CD1c-positive myeloid dendritic cell (primary cell): ENCODE measurements at regions not wholly inside any gene's neighbourhood (a gene's known extent, or its start where the extent isn't known, plus 50 kb on each side); places are given as distances from the start of the nearest gene placed in this dataset.
A peak's percentile ranks its signal among the peaks of the same experiment; 100 is the strongest.
"Not testable (repeated sequence)": the region's sequence is repeated elsewhere in the genome, so short reads cannot be mapped to it uniquely, and the experiment has no call there.

Source experiments
- DNase-seq: peaks from one replicate; pipeline ENCODE4 v3.0.0-alpha.2; 2016; ENCODE audit errors: extremely low spot score

DNA sequence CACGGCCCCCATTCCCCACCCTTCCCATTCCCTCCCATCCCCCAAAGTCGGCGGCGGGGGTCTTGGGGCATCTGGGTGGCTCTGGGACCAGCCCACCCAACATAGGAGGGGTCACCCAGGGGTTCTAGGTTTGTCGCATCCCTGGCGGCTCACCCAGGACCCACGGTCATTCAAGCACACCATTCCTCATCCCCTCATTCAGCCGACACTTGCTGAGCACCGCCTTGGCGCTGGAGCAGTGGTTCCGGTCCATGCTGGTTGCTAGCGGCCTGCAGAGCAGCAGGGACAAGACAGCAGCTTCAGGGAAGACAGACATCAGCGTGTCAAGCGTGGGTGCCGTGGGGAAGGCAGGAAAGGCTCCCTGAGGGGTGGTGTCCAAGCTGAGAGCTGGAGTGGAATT lies 50.5 kb upstream of the OTOS start:
- DNase-seq, result no peak

DNA sequence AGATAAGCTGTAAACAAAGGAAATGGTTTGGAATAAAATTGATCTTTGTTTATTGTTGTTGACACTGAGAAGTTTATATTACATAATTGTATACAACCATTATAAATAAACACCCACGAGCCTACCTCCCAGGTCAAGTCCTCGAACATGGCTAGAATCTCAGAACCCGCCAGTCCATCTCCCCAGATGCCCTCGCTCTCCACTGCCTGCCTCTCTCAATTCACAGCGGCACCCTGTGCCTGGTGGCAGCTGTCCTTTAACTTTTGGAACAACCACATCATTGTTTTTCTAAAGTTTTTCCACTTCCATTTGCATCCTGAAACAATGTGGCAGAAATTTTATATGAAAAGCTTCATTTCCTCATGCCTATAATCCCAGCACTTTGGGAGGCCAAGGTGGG lies 52.2 kb upstream of the OTOS start:
- no peak for DNase-seq

- not testable (repeated sequence) for DNase-seq
Observed at GRCh38 chr2:240194341-240194762, 53.9 kb upstream of the OTOS start.

GRCh38 chr2:240195316-240195861 lies 54.9 kb upstream of the OTOS start:
- no peak for DNase-seq

DNA sequence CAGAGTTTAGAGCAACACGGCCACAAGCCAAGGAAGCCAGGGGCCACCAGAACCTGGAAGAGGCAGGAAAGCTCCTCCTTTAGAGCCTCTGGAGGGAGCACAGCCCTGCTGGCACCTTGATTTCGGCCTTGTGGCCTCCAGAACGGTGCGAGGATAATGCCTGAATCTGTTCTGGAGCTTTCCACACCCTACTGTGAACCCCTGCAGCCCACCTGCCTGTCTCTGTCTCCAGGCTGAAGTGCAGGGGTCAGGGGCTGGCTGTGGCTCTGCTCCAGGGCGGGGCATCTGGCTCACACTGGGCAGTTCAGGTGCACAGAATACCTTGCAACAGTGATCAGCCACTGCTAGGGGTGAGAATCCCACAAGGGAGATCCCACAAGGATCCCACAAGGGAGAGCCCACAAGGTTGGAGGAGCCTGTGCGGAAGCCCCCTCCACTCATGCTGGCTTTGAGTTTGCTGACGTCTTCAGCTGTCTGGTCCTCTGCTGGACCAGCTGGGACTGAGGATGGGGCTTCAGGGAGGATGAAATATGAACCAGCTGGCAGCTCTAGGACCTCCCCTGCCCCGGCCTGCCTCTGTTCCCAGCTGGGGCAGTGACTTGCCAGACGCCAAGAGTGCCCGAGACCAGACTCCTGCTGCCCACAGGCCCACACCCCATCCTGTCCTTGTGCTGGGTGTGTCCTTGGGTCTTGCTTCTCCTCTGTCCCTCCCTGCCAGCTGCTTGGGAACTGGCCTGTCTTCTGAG lies 56.4 kb upstream of the OTOS start:
- no peak for DNase-seq

DNA sequence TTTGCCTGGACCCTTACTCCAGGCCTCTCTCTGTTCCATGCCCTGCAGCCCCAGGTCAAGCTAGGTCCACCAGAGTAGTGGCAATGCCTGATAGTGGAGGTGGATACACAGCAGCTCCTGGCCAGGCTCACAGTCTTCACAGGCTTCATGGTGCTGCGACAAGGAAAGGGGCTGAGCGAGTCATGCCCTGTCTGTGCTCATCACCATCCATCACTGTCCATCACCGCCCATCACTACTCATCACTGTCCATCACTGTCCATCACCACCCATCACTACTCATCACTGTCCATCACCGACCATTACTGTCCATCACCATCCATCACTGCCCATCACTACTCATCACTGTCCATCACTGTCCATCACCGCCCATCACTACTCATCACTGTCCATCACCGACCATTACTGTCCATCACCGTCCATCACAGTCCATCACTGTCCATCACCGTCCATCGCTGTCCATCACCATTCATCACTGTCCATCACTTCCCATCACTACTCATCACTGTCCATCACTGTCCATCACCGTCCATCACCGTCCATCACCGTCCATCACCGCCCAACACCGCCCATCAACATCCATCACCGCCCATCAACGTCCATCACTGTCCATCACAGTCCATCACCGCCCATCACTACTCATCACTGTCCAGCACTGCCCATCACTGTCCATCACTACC lies 57.1 kb upstream of the OTOS start:
- no peak for DNase-seq

DNA sequence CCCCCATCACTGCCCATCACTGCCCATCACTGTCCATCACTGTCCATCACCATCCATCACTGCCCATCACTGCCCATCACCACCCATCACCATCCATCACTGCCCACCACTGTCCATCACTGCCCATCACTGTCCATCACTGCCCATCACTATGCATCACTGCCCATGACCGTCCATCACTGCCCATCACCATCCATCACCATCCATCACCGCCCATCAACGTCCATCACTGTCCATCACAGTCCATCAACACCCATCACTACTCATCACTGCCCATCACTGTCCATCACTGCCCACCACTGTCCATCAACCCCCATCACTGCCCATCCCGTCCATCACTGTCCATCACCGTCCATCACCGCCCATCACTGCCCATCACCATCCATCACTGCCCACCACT lies 57.8 kb upstream of the OTOS start:
- DNase-seq, result no peak

DNA sequence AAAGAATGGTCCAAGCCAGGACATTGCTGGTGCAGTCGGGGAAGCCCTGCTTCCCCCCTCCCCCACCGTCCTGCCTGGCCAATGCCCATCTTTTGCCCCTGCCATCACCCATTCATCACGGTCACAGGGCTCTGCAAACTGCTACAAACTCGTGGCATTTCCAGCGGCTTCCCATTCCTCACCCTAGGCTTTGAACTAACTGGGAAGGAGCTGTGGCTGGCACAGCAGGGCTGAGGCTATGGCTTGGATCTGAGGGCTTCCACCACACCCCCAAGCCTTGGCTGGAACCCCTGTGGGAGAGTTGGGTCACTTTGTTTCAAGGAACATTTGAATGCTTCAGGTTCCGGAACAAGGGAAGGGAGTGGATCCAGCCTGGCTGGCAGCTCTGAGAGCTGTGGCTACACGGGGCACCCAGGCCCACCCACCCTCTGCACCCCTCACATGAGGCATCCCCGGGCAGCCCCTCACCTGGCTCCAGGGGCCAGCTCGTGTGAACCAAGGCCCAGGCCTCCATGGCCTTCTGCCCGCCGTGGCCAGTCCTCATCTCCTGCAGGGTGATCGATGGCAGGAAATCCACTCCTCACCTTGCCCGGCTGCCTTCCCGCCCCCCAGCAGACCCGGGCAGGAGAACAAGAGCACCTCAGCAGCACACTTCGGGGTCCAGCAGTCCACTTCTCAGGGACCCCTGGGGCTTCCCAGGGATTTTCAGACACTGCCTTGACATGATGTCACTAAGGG lies 58.8 kb upstream of the OTOS start:
- no peak for DNase-seq

DNA sequence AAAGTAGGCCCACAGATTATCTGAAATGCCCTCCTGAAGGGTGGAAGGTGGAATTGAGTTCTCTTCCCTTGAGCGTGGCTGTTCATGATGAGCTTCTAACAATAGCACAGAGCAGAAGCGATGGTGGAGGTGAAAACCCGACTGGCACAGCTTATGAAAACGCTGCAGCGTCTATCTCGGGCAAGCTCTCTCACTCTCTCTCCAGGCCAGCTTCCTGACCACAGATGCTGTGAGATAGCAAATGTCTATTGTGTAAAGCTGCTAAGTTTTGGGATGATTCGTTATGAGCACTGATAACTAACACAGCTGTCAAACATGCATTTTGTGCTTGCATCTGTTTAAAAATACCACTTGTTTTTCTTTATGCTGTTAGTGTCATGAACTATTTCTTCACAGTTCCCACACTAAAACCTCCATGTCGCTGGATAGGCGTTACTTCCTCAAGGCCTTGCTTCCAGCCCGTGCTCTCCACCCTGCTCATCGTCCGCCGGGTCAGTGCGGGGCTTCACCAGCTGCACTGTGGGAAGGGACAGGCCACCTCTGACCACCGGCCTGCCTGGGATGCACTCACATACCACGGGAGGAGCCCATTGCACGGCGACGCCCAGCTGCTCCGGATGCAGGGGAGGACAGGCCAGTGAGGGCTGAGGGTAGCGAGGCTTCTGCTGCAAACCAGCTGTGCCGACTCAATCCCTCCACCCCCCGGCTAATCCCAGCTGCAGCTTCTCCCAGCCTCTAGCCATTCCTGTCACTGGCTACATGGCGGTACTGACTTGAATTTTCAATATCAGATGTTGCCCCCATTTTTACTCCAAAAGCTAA lies 60.0 kb upstream of the OTOS start:
- no peak for DNase-seq

- DNase-seq, result no peak
Observed at GRCh38 chr2:240201866-240202265, 61.4 kb upstream of the OTOS start.

- no peak for DNase-seq
Observed at GRCh38 chr2:240202586-240202985, 62.1 kb upstream of the OTOS start.

DNA sequence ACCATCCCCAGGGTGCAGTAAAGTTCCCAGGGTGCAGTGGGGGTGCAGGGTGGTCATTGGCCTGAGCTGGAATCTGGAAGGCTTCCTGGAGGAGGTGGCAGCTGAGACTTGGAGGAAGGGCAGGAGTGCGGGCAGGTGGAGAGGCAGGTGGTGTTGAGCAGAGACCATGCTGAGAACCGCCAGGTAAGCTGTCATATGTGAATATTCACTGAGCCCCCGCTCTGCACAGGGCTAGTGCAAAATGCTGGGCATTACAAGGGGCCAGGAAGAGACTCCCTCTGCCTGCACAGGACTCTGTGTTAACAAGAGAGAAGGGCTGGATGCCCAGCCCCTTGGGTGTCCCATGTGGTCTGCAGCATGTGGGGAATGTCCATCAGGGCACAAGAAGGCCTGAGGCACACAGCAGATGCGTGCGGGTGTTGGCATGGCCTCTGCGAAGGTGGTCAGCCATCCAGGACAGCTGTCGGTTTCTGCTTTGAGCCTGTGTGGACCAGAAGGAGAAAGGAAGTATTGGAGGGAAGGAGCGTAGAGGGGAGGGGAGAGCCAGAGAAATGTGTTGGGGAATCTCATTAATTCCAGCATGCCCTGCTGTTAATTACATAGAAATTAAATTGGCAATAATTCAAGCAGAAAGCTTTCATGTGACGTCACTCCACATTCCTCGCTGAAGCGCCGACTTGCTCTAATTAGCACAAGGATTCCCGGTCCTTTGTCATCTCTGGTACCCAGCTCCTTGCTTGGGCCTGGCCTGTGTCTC lies 62.8 kb upstream of the OTOS start:
- DNase-seq, result no peak

DNA sequence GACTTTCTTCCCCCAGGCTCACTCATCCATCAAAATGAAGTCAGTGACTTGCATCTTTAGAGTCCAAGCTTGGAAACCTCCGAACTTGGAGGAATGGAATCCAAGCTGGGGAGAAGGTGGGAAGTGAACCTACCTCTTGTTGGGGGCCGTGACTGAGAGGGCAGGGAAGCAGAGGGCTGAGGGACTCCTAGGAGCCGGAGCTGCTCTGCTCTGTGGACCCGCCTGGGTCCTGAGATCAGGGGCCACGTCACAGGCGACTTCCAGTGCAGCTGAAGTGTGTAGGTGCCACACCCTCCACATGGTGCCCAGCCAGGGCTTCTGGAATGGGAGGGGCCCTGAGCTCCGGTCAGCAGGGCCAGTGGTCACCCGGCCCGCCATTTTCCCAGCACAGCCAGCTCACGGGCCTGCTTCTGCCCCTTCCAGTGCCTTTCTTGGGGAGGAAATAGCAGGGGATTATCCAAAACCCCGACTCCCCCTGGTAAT lies 63.4 kb upstream of the OTOS start:
- DNase-seq, result no peak

GRCh38 chr2:240204431-240205276 lies 64.2 kb upstream of the OTOS start:
- no peak for DNase-seq

GRCh38 chr2:240205348-240205747 lies 64.9 kb upstream of the OTOS start:
- peak; percentile 2 for DNase-seq

DNA sequence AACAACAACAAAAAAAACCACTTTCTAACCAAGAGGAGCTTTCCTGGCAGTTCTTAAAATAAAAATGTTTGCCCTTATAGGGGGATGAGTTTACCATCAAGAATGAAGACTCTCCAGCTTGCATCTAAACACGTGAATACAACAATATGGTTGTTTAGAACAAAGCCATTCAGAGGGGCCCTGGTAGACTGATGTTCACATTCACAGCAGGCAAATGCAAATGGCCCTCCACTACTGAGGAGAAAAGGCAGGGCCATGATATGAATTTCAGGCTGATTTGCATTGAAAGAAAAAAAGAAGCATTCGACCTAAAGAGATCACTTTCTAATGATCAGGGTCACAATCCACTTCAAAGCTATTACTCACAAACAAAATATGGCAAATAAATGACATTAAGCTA lies 65.3 kb upstream of the OTOS start:
- no peak for DNase-seq

DNA sequence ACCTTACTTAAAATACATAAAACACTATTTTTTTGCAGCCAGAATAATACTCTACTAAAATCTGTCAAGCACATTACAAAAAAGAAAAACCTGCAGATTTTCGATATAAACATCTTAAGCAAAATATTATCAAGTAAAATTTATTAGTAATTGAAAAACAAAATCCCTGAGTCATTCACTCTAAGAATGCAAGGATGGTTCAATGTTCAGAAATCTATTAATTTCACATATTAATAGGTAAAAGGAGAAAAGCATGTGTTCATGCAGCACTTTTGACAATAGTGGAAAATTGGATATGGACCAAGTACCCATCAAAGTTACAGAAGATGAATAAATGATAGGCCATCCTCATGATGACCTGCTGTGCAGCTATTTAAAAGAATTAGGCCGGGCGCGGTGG lies 66.2 kb upstream of the OTOS start:
- DNase-seq, result no peak

GRCh38 chr2:240207661-240208060 lies 67.2 kb upstream of the OTOS start:
- no peak for DNase-seq

DNA sequence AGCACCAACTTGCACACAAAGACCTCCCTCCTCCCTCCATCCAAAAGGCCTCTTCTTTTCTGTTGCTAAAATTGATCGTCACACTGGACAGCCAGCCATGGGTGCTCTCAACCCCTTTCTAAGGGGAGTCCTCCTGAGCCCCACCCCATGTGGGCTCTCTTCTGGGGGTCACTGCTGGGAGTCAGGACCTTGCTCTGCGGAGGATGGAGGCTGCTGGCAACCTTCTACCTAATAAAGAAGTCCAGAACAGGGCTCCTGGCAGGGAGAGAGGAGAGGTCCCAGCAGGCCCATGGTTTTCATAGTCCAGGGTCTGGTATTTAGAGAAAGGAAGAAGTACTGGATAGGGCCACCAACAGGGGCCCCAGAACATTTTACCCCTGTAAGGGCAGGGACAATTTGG lies 67.6 kb upstream of the OTOS start:
- no peak for DNase-seq

- DNase-seq, result no peak
Observed at GRCh38 chr2:240208631-240209211, 68.3 kb upstream of the OTOS start.
